DMS 273 treated with DMSO at 0.1 percent for 48 hours (cell line): ENCODE measurements at regions not wholly inside any gene's neighbourhood (a gene's known extent, or its start where the extent isn't known, plus 50 kb on each side); places are given as distances from the start of the nearest gene placed in this dataset.
"Not testable (repeated sequence)": the region's sequence is repeated elsewhere in the genome, so short reads cannot be mapped to it uniquely, and the experiment has no call there.

Experiments used
- DNase-seq: peaks from one replicate; lab custom pipeline; 2025; lab: John Stamatoyannopoulos, UW

- no peak for DNase-seq
Measured at GRCh38 chr14:45976001-45976400, 675.6 kb downstream of the RPL10L start.

GRCh38 chr14:45972416-45972815 is 679.2 kb downstream of the RPL10L start:
- no peak for DNase-seq

GRCh38 chr14:45970621-45971020 is 681.0 kb downstream of the RPL10L start:
- no peak for DNase-seq

- no peak for DNase-seq
Measured at GRCh38 chr14:45968037-45968436, 683.5 kb downstream of the RPL10L start.

GRCh38 chr14:45949479-45949878 is 696.5 kb upstream of the MIS18BP1 start:
- DNase-seq: no peak

- no peak for DNase-seq
Measured at GRCh38 chr14:45947830-45948229, 694.8 kb upstream of the MIS18BP1 start.

- no peak for DNase-seq
Measured at GRCh38 chr14:45946251-45946650, 693.2 kb upstream of the MIS18BP1 start.

- DNase-seq: no peak
Measured at GRCh38 chr14:45940318-45940717, 687.3 kb upstream of the MIS18BP1 start.

- DNase-seq: no peak
Measured at GRCh38 chr14:45939572-45939971, 686.6 kb upstream of the MIS18BP1 start.

- not testable (repeated sequence) for DNase-seq
Measured at GRCh38 chr14:45919995-45920394, 667.0 kb upstream of the MIS18BP1 start.

GRCh38 chr14:45916340-45916953 is 663.4 kb upstream of the MIS18BP1 start:
- no peak for DNase-seq

- DNase-seq: no peak
Measured at GRCh38 chr14:45907782-45908181, 654.8 kb upstream of the MIS18BP1 start.

GRCh38 chr14:45906257-45906656 is 653.3 kb upstream of the MIS18BP1 start:
- DNase-seq: no peak

- DNase-seq: no peak
Measured at GRCh38 chr14:45905672-45906071, 652.7 kb upstream of the MIS18BP1 start.

GRCh38 chr14:45904314-45904713 is 651.3 kb upstream of the MIS18BP1 start:
- no peak for DNase-seq

GRCh38 chr14:45902241-45902640 is 649.2 kb upstream of the MIS18BP1 start:
- DNase-seq: no peak

GRCh38 chr14:45897439-45897838 is 644.4 kb upstream of the MIS18BP1 start:
- no peak for DNase-seq

GRCh38 chr14:45893127-45893526 is 640.1 kb upstream of the MIS18BP1 start:
- no peak for DNase-seq

- no peak for DNase-seq
Measured at GRCh38 chr14:45891417-45892080, 638.5 kb upstream of the MIS18BP1 start.

- DNase-seq: not testable (repeated sequence)
Measured at GRCh38 chr14:45888766-45889285, 635.8 kb upstream of the MIS18BP1 start.

- no peak for DNase-seq
Measured at GRCh38 chr14:45877981-45878380, 625.0 kb upstream of the MIS18BP1 start.

- no peak for DNase-seq
Measured at GRCh38 chr14:45868863-45869262, 615.9 kb upstream of the MIS18BP1 start.

GRCh38 chr14:45868377-45868776 is 615.4 kb upstream of the MIS18BP1 start:
- no peak for DNase-seq
